Fibroblast of lung (primary cell): ENCODE measurements at regions not wholly inside any gene's neighbourhood (a gene's known extent, or its start where the extent isn't known, plus 50 kb on each side); places are given as distances from the start of the nearest gene placed in this dataset.

Experiments
- DNase-seq, 2 donors: peaks; one replicate each; pipeline versions ENCODE4 v3.0.0 to v3.0.0-alpha.2; 2010; ENCODE audit warnings: low read depth in 2 of 2
- H2AFZ ChIP-seq: 2 replicates; pipeline ENCODE4 v1.5.1; 2012; ENCODE audit warnings: low read length, control low read depth, inconsistent platforms
- H3K27ac ChIP-seq: 2 replicates; pipeline ENCODE4 v1.5.1; 2011; ENCODE audit warnings: low read length, control low read depth; ENCODE audit not compliant: insufficient read depth
- H3K27me3 ChIP-seq: 2 replicates; pipeline ENCODE4 v1.5.1; 2011; ENCODE audit warnings: mild to moderate bottlenecking, low read length; ENCODE audit not compliant: control insufficient read depth, insufficient read depth
- H3K36me3 ChIP-seq: 2 replicates; pipeline ENCODE4 v1.5.1; 2011; ENCODE audit warnings: low read length; ENCODE audit not compliant: control insufficient read depth, insufficient read depth
- H3K4me1 ChIP-seq: 2 replicates; pipeline ENCODE4 v1.5.1; 2011; ENCODE audit warnings: low read length; ENCODE audit not compliant: control insufficient read depth, insufficient read depth; ENCODE audit errors: extremely low read depth
- H3K4me2 ChIP-seq: 2 replicates; pipeline ENCODE4 v1.5.1; 2011; ENCODE audit warnings: low read length, control low read depth; ENCODE audit not compliant: insufficient read depth; ENCODE audit errors: extremely low read depth
- H3K4me3 ChIP-seq, 4 experiments: fragments of 200-600 bp in 1 of 4; sonication (generic) in 1 of 4; replicated peaks in 1 of 4; 2 replicates each; pipeline ENCODE4 v1.5.1; 2011 to 2016; ENCODE audit warnings: low read length in 4 of 4, low read depth in 3 of 4, mild to moderate bottlenecking in 3 of 4, control low read depth in 2 of 4, inconsistent platforms in 1 of 4, mixed read lengths in 1 of 4; ENCODE audit not compliant: insufficient read depth in 1 of 4; ENCODE audit errors: control extremely low read depth in 1 of 4
- H3K79me2 ChIP-seq: 2 replicates; pipeline ENCODE4 v1.5.1; 2012; ENCODE audit warnings: mild to moderate bottlenecking, low read length, inconsistent platforms; ENCODE audit not compliant: control insufficient read depth, insufficient read depth
- H3K9ac ChIP-seq: 2 replicates; pipeline ENCODE4 v1.5.1; 2011; ENCODE audit warnings: mild to moderate bottlenecking, low read length, control low read depth; ENCODE audit not compliant: insufficient read depth
- H3K9me3 ChIP-seq: 2 replicates; pipeline ENCODE4 v1.5.1; 2012; ENCODE audit warnings: low read depth, low read length; ENCODE audit not compliant: control insufficient read depth, insufficient read depth
- H4K20me1 ChIP-seq: 2 replicates; pipeline ENCODE4 v1.5.1; 2011; ENCODE audit warnings: low read length; ENCODE audit not compliant: control insufficient read depth, insufficient read depth; ENCODE audit errors: extremely low read depth
- EZH2 ChIP-seq: IDR thresholded peaks from 2 replicates; pipeline ENCODE4 v1.5.1; 2012; ENCODE audit warnings: low read length, control low read depth, mild to moderate bottlenecking; ENCODE audit errors: missing control alignments
- TF ChIP-seq, protein P1 (sequence below), 2 donors: IDR thresholded peaks in 1 of 2; conservative IDR thresholded peaks in 1 of 2; 1 replicate in 1 of 2; 2 replicates in 1 of 2; pipeline ENCODE4 v1.5.1; 2011 to 2012; ENCODE audit warnings: low read length in 2 of 2, control low read depth in 1 of 2, inconsistent platforms in 1 of 2, low read depth in 1 of 2, mild to moderate bottlenecking in 1 of 2

DNA sequence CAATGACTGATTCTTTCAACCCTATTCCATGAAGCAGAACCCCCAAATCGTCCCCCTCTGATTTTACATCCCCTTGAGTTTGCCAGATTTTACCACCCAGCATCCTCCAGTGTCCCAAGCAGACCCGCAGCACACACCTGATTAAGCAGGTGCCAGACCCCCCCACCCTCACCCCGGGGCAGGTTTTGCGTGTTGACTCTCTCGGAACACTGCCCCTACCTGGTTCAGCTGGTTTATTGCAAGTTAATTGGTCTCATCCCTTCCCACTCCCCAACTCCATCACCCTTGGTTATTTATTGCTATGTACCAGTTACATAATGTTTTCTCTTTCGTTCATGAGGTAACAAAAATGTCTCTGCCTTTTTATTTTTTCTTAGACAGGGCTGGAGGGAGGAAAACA lies 258.4 kb downstream of the BCOR start:
- no peak overlapping the region for H2AFZ ChIP-seq
- H3K4me1 ChIP-seq = no peaks in the 10 kb centered on the region
- no peaks in the 10 kb centered on the region for H3K36me3 ChIP-seq
- H3K27me3 ChIP-seq = no peaks in the 10 kb centered on the region
- DNase-seq = no peak
- H3K4me3 ChIP-seq = no peak overlapping the region
- TF ChIP-seq EZH2 = no peak
- TF ChIP-seq, protein P1, sequence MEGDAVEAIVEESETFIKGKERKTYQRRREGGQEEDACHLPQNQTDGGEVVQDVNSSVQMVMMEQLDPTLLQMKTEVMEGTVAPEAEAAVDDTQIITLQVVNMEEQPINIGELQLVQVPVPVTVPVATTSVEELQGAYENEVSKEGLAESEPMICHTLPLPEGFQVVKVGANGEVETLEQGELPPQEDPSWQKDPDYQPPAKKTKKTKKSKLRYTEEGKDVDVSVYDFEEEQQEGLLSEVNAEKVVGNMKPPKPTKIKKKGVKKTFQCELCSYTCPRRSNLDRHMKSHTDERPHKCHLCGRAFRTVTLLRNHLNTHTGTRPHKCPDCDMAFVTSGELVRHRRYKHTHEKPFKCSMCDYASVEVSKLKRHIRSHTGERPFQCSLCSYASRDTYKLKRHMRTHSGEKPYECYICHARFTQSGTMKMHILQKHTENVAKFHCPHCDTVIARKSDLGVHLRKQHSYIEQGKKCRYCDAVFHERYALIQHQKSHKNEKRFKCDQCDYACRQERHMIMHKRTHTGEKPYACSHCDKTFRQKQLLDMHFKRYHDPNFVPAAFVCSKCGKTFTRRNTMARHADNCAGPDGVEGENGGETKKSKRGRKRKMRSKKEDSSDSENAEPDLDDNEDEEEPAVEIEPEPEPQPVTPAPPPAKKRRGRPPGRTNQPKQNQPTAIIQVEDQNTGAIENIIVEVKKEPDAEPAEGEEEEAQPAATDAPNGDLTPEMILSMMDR (conservative IDR thresholded peaks at IDR 0.05 in 1 of 2, IDR thresholded peaks at IDR 0.05 in 1 of 2; ENCODE audit: low read depth in 1 of 2, low read length in 2 of 2) = no peak
- no peak overlapping the region for H3K9ac ChIP-seq
- no peak overlapping the region for H3K4me2 ChIP-seq
- no peak overlapping the region for H3K27ac ChIP-seq
- no peaks in the 10 kb centered on the region for H4K20me1 ChIP-seq
- H3K9me3 ChIP-seq = no peaks in the 10 kb centered on the region
- no peaks in the 10 kb centered on the region for H3K79me2 ChIP-seq

DNA sequence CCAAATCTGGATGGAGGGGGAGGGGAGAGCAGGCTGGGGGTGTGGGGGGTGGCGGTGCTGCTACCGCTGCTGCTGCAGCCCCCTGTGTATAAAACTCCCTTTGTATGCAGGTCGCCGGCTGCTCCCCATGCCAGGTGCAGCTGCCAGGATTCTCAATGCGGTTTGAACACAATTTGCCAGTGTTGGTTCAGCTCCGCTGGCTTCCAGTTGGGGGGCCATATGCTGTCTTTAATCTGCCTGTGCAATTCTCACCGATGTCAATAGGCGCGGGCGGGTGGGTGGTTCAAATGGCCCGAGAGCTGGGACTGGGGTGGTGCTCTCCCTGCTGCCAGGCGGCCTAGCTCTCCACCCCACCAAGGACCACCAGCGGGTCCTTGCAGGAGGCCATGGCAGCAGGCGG lies 257.6 kb downstream of the BCOR start:
- no peaks in the 10 kb centered on the region for H3K9me3 ChIP-seq
- H3K4me2 ChIP-seq = no peak overlapping the region
- H3K27me3 ChIP-seq = no peaks in the 10 kb centered on the region
- no peak overlapping the region for H3K9ac ChIP-seq
- H2AFZ ChIP-seq = no peak overlapping the region
- no peak for DNase-seq
- no peaks in the 10 kb centered on the region for H3K4me1 ChIP-seq
- no peaks in the 10 kb centered on the region for H4K20me1 ChIP-seq
- H3K4me3 ChIP-seq = no peak overlapping the region
- no peak overlapping the region for H3K27ac ChIP-seq
- H3K36me3 ChIP-seq = no peaks in the 10 kb centered on the region
- H3K79me2 ChIP-seq = no peaks in the 10 kb centered on the region
- no peak for TF ChIP-seq EZH2
- TF ChIP-seq, protein P1 (conservative IDR thresholded peaks at IDR 0.05 in 1 of 2, IDR thresholded peaks at IDR 0.05 in 1 of 2; ENCODE audit: low read depth in 1 of 2, low read length in 2 of 2) = no peak

DNA sequence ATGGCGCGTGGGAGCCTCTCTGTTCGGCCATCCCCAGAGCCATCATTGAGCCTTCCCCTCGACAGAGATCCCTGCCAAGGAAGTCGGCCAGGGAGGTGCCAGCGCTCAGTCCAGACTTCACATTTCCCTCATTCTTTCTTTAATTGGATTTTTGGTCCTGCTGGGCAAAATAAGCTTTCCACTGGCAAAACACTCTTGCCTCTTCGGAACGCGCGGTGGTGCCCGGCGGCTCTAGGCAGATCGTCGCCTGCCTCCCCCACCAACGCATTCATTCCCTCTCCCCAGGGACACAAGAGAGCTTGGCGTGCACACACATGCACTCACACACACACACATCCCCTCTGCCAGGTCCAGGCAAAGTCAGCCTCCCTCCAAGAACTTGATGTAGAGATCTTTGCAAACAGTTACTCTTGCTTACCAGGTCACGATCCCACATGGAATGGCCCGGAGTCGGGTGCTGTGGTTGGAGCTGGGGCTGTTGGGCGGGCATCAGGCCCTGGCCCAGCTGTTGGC lies 257.1 kb downstream of the BCOR start:
- no peak for DNase-seq
- Histone ChIP-seq H3K79me2 (no peaks in the 10 kb centered on the region), H3K36me3 (no peaks in the 10 kb centered on the region), H3K9me3 (no peaks in the 10 kb centered on the region), H3K27me3 (no peaks in the 10 kb centered on the region), H3K4me1 (no peaks in the 10 kb centered on the region), H2AFZ (no peak overlapping the region), H3K9ac (no peak overlapping the region), H3K4me2 (no peak overlapping the region), H3K27ac (no peak overlapping the region), H4K20me1 (no peaks in the 10 kb centered on the region), H3K4me3 (no peak overlapping the region)
- no peak for TF ChIP-seq EZH2
- TF ChIP-seq, protein P1 (conservative IDR thresholded peaks at IDR 0.05 in 1 of 2, IDR thresholded peaks at IDR 0.05 in 1 of 2; ENCODE audit: low read depth in 1 of 2, low read length in 2 of 2) = no peak
